AG04450 (cell line): ENCODE measurements at regions not wholly inside any gene's neighbourhood (a gene's known extent, or its start where the extent isn't known, plus 50 kb on each side); places are given as distances from the start of the nearest gene placed in this dataset.

ENCODE experiments used
- CTCF ChIA-PET: fragments of 300-600, 350-600 bp; formaldehyde crosslinking; extraction: SDS; loops from one replicate; lab custom pipeline; 2022; ENCODE audit warnings: antibody characterized with exemption, inconsistent platforms; lab: Charles Lee
- POLR2A ChIA-PET: fragments of 350-600 bp; formaldehyde crosslinking; extraction: SDS; loops from one replicate; lab custom pipeline; 2021; ENCODE audit warnings: antibody characterized with exemption, inconsistent platforms; lab: Yijun Ruan, JAX
- DNase-seq: peaks from one replicate; pipeline ENCODE4 v3.0.0-alpha.2; 2011; ENCODE audit warnings: low read depth, low spot score
- H3K27ac ChIP-seq: one replicate; pipeline ENCODE4 v1.5.1; 2012; ENCODE audit warnings: low read depth, low read length, control low read depth
- H3K27me3 ChIP-seq: one replicate; pipeline ENCODE4 v1.6.0; 2012; ENCODE audit warnings: low read length; ENCODE audit not compliant: control insufficient read depth, insufficient read depth
- H3K4me3 ChIP-seq: 2 replicates; pipeline ENCODE4 v1.5.1; 2011; ENCODE audit warnings: mild to moderate bottlenecking, low read depth, low read length, control low read depth
- H3K9me3 ChIP-seq: 2 replicates; pipeline ENCODE4 v1.5.1; 2012; ENCODE audit warnings: low read length; ENCODE audit not compliant: control insufficient read depth, insufficient read depth
- CTCF ChIP-seq: IDR thresholded peaks from 2 replicates; pipeline ENCODE4 v1.5.1; 2011; ENCODE audit warnings: low read depth, low read length, control low read depth, inconsistent platforms

- no peak for TF ChIP-seq CTCF
- CTCF ChIA-PET = no interaction called here
- Histone ChIP-seq H3K27me3 (no peaks in the 10 kb centered on the region), H3K9me3 (no peaks in the 10 kb centered on the region), H3K27ac (no peak overlapping the region), H3K4me3 (no peak overlapping the region)
- POLR2A ChIA-PET = no interaction called here
- DNase-seq = no peak
Observed at GRCh38 chr1:34470401-34470800, 284.4 kb upstream of the GJB5 start.

GRCh38 chr1:34474566-34474965 is 280.3 kb upstream of the GJB5 start:
- H3K27ac ChIP-seq = no peak overlapping the region
- no peak for TF ChIP-seq CTCF
- no peaks in the 10 kb centered on the region for H3K27me3 ChIP-seq
- no peak overlapping the region for H3K4me3 ChIP-seq
- no peaks in the 10 kb centered on the region for H3K9me3 ChIP-seq
- ChIA-PET CTCF (interaction anchor here (0.6 kb wide), 1 partner anchor 1190 kb away, joined by 3 read pairs; no protein-coding TSS in a partner anchor), POLR2A (no interaction called here)
- no peak for DNase-seq

GRCh38 chr1:34476371-34476770 is 278.5 kb upstream of the GJB5 start:
- TF ChIP-seq CTCF = no peak
- Histone ChIP-seq H3K4me3 (no peak overlapping the region), H3K9me3 (no peaks in the 10 kb centered on the region), H3K27ac (no peak overlapping the region), H3K27me3 (no peaks in the 10 kb centered on the region)
- CTCF ChIA-PET = no interaction called here
- POLR2A ChIA-PET = no interaction called here
- no peak for DNase-seq

- DNase-seq = no peak
- ChIA-PET POLR2A (no interaction called here), CTCF (no interaction called here)
- TF ChIP-seq CTCF = no peak
- no peak overlapping the region for H3K27ac ChIP-seq
- H3K27me3 ChIP-seq = no peaks in the 10 kb centered on the region
- H3K9me3 ChIP-seq = no peaks in the 10 kb centered on the region
- H3K4me3 ChIP-seq = no peak overlapping the region
Observed at GRCh38 chr1:34477632-34478141, 277.2 kb upstream of the GJB5 start.

GRCh38 chr1:34478515-34479076 is 276.3 kb upstream of the GJB5 start:
- no peak for TF ChIP-seq CTCF
- CTCF ChIA-PET = no interaction called here

More at GRCh38 chr1:34478515-34479076, 276.3 kb upstream of the GJB5 start:
- POLR2A ChIA-PET = no interaction called here
- H3K27me3 ChIP-seq = no peaks in the 10 kb centered on the region
- H3K27ac ChIP-seq = no peak overlapping the region
- no peak for DNase-seq
- H3K4me3 ChIP-seq = no peak overlapping the region
- H3K9me3 ChIP-seq = no peaks in the 10 kb centered on the region
